Cardiac septum (tissue), 1 donor: ENCODE measurements at regions not wholly inside any gene's neighbourhood (a gene's known extent, or its start where the extent isn't known, plus 50 kb on each side); places are given as distances from the start of the nearest gene placed in this dataset.

ENCODE experiments used
- DNase-seq: peaks from one replicate; pipeline ENCODE4 v3.0.0-alpha.2; 2020; ENCODE audit warnings: low spot score
- intact Hi-C: fragments of 100-400 bp; cut with DNase I; formaldehyde crosslinking; loops from one replicate; pipeline ENCODE4 v1.14.0; 2022
- donor health status: DM: no; HTN: no; CAD: no.

DNA sequence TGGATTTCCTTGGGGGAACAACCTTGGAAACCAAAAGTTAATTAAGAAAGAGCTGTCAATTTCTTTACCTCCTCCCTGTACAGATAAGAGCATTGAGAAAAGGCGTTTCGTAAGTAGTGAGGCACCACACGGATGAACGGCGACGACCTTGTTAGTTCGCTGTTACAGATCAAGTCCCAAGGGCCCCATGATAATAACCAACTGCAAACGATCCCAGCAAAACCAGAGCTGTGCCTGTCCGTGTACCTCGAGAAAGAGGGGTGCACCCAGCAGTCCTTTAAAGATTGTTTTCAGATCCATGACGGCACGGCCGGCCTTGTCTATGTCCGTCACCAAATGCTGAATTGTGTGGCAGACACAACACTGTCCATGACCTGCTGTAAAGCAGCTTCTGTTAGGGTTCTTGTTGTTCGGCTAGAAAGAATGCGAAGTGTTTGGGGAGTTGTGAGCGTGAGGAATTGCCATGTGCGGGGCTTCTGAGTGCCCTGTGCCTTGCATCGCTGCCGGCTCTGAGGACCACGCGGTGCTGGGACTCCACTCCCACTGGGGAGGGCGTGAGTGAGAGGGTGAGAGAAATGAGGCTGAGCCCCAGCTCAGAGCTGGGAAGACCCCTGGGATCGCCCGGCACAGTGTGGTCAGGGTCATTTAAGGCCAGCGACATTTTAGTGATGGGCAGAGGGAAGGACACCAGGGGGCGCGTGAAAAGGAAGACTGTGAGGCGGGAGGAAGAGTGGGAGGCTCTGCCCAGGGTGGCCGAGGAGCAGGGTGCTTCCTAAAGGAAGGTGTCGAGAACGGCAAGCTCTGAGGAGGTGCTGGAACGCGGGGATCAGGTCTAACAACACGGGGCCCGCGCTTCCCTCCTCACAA, 136.8 kb upstream of the RPS6KA2 start:
- intact Hi-C loops, result no loop called here
- DNase-seq, result peak; percentile 50

- intact Hi-C loops, result no loop called here
- peak; percentile 53 for DNase-seq
Observed at GRCh38 chr6:166761801-166762200, 134.8 kb upstream of the RPS6KA2 start.

DNA sequence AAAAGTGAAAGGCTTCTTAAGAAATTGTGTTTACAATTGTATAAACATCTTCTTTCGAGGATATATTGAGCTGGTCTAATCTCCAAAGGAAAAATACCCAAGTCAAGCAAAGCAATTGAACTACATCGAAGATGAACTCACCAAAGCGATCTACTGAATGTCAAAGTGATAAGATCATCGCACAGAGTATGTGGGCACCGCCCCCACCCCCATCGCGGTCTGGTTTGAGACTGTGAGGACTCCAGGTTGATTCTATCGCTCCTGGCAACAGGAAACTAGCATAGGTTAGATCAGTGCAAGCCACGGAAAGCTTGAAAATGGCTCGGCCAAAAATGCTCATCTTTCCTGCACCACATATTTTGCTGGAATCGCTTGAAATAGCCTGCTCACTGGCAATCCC, 133.2 kb upstream of the RPS6KA2 start:
- intact Hi-C loops, result no loop called here
- no peak for DNase-seq

DNA sequence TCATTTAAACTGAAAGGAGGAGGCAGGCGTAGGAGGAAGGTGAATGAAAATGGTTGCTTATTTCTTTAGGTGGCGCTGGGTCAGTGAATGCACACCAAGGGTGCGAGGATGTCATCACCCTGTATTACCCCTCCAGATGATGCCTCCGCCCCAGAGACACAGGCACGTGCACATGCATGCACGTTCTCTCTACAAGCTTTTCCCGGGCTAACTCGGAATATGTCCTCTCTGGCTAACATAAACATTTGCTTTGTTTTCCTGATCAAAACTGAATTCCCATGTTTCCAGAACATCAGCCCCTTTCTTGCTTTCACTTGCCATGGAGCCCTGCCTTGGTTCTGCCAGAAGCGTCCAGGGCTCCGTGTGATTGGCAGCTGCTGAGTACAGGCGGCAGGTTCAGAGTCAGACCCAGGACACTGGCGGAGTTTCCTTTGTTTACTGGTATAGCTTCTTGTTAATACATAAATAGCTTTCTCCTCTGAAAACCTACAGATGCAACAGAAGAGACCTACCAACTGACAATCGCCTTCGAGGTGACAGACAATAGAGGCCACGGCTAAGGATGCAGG, 131.2 kb upstream of the RPS6KA2 start:
- no peak for DNase-seq
- intact Hi-C loops, result no loop called here

DNA sequence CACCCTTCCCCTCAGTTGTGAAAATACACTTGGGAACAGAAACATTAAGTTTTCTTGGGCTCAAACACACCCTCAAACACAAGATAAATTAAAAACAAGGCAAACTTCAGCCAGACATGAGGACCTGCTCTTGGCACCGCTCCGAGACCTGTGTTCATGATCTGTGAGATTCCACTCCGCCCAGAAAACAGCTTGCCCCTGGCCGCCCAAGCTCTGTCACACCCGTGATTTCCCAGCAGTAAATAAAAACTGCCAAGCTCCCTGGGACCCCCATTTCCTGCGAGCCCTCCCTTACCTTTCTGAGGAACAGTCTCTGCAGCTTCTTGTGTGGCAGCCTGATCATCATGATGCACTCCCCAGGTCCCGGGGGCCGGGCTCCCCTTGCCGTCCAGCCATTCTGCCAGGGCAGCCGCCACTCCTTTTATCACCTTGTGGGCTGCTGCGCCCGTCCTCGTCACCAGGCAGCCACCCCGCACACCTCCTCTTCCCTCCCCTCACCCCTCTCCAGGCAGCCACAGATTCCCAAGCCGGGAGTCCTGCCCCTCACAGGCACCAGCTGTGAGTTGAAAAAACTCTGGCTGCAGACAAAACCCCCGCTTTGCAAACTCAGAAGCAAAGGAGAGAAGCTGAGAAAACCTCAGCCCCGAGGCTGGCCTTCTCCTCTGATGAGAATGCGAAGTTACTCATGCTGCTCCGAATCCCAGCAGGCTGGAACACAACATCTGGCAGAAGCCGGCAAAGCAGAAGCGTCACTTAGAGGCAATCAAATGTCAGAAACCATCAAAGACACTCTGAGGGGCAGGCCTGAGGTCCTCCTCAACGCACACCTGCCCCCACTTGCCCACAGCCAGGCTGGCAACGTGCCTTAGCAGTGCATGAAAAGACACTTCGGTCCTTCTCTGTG, 130.4 kb upstream of the RPS6KA2 start:
- DNase-seq, result no peak
- intact Hi-C loops, result no loop called here

DNA sequence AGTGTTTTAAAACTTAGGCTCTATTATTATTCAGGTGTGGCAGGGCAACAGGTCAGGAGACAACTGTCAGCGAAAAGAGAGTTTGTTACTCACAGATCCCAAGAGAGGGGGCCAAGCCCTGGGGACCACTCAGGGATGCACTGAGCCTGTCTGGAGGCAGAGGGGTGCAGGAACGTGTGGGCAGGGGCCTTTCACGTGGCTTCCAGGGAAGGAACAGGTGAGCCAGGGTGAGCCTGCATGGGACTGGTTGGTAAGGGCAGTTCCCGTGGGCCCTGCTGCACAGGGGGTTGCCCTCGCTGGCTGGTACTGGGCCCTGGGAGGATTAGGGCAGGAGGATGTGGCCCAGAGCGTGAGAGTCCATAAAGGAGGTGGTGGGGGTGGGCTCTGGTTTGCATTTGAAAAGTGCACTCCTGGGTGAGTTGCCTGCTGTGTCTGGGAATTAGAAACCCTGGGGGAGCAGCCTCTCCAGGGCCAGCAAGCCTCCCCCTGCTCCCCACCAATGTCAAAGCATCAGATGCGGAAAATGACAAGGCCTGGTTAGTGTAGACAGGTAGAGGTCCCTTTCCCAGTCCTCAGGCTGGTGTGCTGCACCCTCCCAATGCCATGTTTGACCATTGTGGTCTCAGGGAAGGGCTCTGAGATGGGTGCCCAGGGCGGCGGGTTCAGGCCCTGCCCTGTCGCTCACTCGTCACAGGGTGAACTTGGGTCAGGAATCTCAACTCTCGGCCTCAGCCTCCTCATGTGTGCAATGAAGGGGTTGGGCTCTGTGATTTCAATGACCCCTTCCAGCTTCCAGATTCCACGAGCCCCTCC, 127.4 kb upstream of the RPS6KA2 start:
- no peak for DNase-seq
- intact Hi-C loops, result no loop called here

DNA sequence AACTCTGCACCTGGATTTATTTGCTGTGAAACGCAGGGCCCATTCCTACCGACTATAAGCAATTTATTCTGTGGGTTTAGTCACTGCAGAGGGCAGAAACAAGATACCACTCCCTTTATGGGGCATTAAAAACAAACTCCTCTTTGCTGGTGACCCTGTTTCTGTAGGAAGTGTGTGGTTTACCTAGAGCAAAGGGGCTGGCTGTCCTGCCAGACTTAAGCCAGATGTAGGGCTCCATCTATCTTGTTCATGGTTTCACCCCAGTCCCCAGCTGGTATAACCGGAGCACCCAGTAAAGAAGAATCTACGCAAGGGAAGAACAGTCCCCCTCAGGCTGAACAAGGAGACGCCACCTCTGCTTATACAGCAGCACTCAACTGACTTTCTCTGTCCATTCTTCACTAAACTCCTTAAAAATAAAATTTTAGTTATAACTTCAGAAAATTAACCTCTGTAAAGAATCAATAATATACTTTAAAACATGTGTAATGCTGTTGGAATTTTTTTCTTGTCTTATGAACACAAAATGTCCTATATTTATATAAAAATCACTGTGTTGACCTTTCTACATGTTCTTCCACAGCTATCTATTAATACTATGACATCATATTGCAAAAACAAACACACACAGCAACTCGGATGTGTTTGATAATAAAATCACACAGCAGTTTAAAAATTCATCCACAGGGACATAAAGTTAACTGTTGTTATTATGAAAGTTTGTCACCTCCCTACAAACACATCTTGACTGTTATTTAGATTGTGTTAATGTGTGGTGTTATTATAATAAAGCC, 126.1 kb upstream of the RPS6KA2 start:
- intact Hi-C loops, result no loop called here
- DNase-seq, result no peak

DNA sequence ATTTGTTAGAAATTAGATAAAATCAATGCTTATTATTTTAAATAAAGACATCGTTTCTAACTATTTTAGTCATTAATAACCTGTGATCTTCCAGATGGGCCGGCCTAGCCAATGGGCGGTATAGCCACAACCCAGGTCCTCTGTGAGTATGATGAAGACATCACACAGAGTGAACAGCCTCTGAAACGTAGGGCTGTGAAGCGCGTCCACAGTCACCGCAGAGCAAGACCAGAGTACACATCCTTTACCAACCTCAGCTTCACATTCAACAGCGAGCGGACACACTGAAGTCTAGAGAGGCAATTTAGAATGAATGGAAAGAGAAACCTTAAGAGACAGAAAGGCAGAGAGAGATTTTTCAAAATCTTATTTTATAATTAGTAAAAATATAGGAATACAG, 125.0 kb upstream of the RPS6KA2 start:
- DNase-seq, result no peak
- intact Hi-C loops, result no loop called here

GRCh38 chr6:166751051-166751595, 124.1 kb upstream of the RPS6KA2 start:
- intact Hi-C loops, result no loop called here
- peak; percentile 83 for DNase-seq

GRCh38 chr6:166750108-166750793, 123.2 kb upstream of the RPS6KA2 start:
- no peak for DNase-seq
- intact Hi-C loops, result no loop called here

DNA sequence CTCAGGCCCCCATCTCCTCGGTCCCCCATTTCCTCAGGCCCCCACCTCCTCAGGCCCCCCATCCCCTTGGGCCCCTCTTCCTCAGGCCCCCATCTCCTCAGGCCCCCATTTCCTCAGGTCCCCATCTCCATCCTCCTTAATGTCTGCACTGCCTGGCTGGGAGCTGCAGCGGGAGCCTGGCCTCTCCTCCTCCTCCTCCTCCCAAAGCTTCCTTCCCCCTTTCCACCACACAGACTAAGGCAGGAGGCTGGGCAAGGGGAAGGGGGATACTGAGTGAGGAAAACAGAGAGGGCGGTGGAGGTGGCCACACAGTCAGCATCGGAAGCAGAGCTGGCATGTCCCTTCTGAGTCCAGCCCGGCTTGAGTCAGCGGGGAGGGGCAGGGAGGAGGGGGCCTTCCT, 122.6 kb upstream of the RPS6KA2 start:
- intact Hi-C loops, result no loop called here
- no peak for DNase-seq

GRCh38 chr6:166747644-166748595, 120.9 kb upstream of the RPS6KA2 start:
- no peak for DNase-seq
- intact Hi-C loops, result no loop called here

DNA sequence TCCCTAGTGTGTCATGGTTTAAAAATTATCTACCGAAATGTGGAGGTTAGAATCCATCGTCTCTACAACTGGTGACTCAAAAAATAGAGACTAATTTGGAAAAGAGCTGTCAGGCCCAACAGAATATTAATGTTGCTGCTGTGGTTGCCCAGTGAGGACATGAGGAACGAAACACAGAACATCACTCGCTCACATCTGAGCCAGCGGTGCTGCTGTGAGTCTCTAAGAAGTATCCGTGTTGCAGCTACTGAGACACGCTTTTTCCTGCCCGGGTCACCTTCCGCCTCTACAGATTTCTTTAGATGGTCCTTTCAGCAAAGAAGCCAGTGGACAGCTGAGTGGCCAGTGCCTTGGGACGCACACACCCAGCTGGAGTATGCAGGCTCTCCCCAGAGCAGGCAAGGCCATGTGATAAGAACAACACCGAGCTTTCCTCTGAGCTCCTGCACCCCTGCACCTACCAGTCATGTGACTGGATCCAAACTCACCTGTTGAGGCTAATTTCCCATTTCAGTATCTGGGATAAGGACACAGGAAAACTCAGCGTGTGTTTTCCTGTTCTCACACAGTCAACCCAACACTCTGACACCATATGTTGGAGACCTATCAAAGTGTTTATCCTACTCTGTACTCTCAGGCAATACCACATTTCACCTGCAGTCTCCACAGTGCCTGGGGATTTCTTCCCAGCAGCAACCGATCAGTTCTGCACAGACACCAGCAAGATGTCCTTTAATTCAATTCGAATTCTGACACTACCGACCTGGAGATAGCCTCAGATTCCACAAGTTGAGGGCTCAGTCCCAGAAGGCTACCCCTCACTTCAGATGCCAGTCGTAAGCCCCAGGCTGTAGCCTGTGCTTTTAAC, 119.0 kb upstream of the RPS6KA2 start:
- intact Hi-C loops, result no loop called here
- DNase-seq, result no peak

- intact Hi-C loops, result no loop called here
- no peak for DNase-seq
Observed at GRCh38 chr6:166744223-166745134, 117.4 kb upstream of the RPS6KA2 start.
